GM12878 (cell line): ENCODE measurements at regions not wholly inside any gene's neighbourhood (a gene's known extent, or its start where the extent isn't known, plus 50 kb on each side); places are given as distances from the start of the nearest gene placed in this dataset.

Experiments used
- ATAC-seq: fragments of 200-7000 bp; cut with Tn5 transposase; 3 replicates; pipeline ENCODE4 v1.9.1; 2020; ENCODE audit warnings: mild to moderate bottlenecking, moderate library complexity
- BruUV-seq: library from RNA; stranded (reverse); fragments of 400-500 nt; replicated peaks from 2 replicates; lab custom pipeline; 2021; lab: Mats Ljungman, UMichigan
- CTCF ChIA-PET: fragments of 300-600 bp; sonication (Branson Sonifier 250); formaldehyde crosslinking; extraction: SDS; loops from one replicate; lab custom pipeline; 2021; ENCODE audit warnings: inconsistent platforms; lab: Yijun Ruan, JAX
- POLR2A ChIA-PET: fragments of 350-600 bp; formaldehyde crosslinking; extraction: SDS; loops from one replicate; lab custom pipeline; 2021; ENCODE audit warnings: inconsistent platforms; lab: Charles Lee
- RAD21 ChIA-PET: fragments of 300-600 bp; sonication (Branson Sonifier 250); formaldehyde crosslinking; loops from one replicate; lab custom pipeline; 2023; ENCODE audit warnings: antibody characterized with exemption; ENCODE audit not compliant: unreplicated experiment; lab: Charles Lee
- SMC1A ChIA-PET: fragments of 300-600 bp; sonication (Branson Sonifier 250); formaldehyde crosslinking; loops from one replicate; lab custom pipeline; 2023; ENCODE audit not compliant: unreplicated experiment, uncharacterized antibody; lab: Charles Lee
- DNase-seq: peaks from one replicate; pipeline ENCODE4 v3.0.0-alpha.2; 2011; ENCODE audit warnings: low read depth, low spot score
- FAIRE-seq: peaks from 3 replicates; lab custom pipeline; 2011; peaks lifted over from hg19 to GRCh38; lab: Jason Lieb, UNC
- H2AFZ ChIP-seq: 2 replicates; pipeline ENCODE4 v1.6.0; 2011; ENCODE audit warnings: low read depth, low read length, control low read depth; ENCODE audit not compliant: control insufficient read depth
- H3K27ac ChIP-seq: 2 replicates; pipeline ENCODE4 v1.5.1; 2011; ENCODE audit warnings: control low read depth; ENCODE audit not compliant: control insufficient read depth, insufficient read depth
- H3K27me3 ChIP-seq, 2 experiments: replicated peaks in 1 of 2; 2 replicates each; pipeline versions ENCODE4 v1.6.0 to v1.6.1; 2011; ENCODE audit warnings: low read length in 1 of 2; ENCODE audit not compliant: control insufficient read depth in 2 of 2, insufficient read depth in 2 of 2
- H3K36me3 ChIP-seq, 2 experiments: 2 replicates each; pipeline ENCODE4 v1.5.1; 2011; ENCODE audit warnings: low read length in 1 of 2; ENCODE audit not compliant: control insufficient read depth in 2 of 2, insufficient read depth in 2 of 2
- H3K4me1 ChIP-seq: 2 replicates; pipeline ENCODE4 v1.6.1; 2011; ENCODE audit warnings: mild to moderate bottlenecking, low read length, moderate library complexity, mixed read lengths; ENCODE audit not compliant: control insufficient read depth, insufficient read depth
- H3K4me2 ChIP-seq: 2 replicates; pipeline ENCODE4 v1.6.0; 2011; ENCODE audit warnings: control low read depth; ENCODE audit not compliant: control insufficient read depth, insufficient read depth
- H3K4me3 ChIP-seq: fragments of 200-600 bp; sonication (generic); 2 replicates; pipeline ENCODE4 v1.5.1; 2016
- H3K79me2 ChIP-seq: 2 replicates; pipeline ENCODE4 v1.6.0; 2011; ENCODE audit warnings: low read length; ENCODE audit not compliant: control insufficient read depth, insufficient read depth
- H3K9ac ChIP-seq: 2 replicates; pipeline ENCODE4 v1.8.0; 2011; ENCODE audit warnings: low read length, control low read depth, mixed read lengths; ENCODE audit not compliant: control insufficient read depth, insufficient read depth
- H3K9me3 ChIP-seq: replicated peaks from 3 replicates; pipeline ENCODE4 v1.5.1; 2011; ENCODE audit warnings: mild to moderate bottlenecking, low read length; ENCODE audit not compliant: control insufficient read depth, insufficient read depth
- H4K20me1 ChIP-seq: 2 replicates; pipeline ENCODE4 v1.6.0; 2011; ENCODE audit not compliant: control insufficient read depth, insufficient read depth
- CEBPZ ChIP-seq: fragments of 150-350 bp; IDR thresholded peaks from 2 replicates; pipeline ENCODE4 v1.6.1; 2016; ENCODE audit warnings: low read depth, low read length
- CHD1 ChIP-seq: IDR thresholded peaks from 2 replicates; pipeline ENCODE4 v1.6.1; 2012; ENCODE audit warnings: low read depth, low read length, improper control_type of control experiment
- FOS ChIP-seq: IDR thresholded peaks from 3 replicates; pipeline ENCODE4 v1.6.1; 2011; ENCODE audit warnings: borderline replicate concordance; ENCODE audit not compliant: insufficient read length; ENCODE audit errors: extremely low read depth
- HCFC1 ChIP-seq: fragments of 150-350 bp; IDR thresholded peaks from 2 replicates; pipeline ENCODE4 v1.6.1; 2014; ENCODE audit warnings: low read length
- MLLT1 ChIP-seq: fragments of 450-650 bp; IDR thresholded peaks from 2 replicates; pipeline ENCODE4 v1.6.1; 2016; ENCODE audit warnings: mild to moderate bottlenecking
- MTA2 ChIP-seq: fragments of 450-650 bp; IDR thresholded peaks from 2 replicates; pipeline ENCODE4 v1.6.1; 2016; ENCODE audit warnings: low read depth, mild to moderate bottlenecking, moderate library complexity
- NR2F1 ChIP-seq: fragments of 450-650 bp; conservative IDR thresholded peaks from 2 replicates; pipeline ENCODE4 v1.6.1; 2017; ENCODE audit warnings: mild to moderate bottlenecking
- RAD21 ChIP-seq: IDR thresholded peaks from 2 replicates; pipeline ENCODE4 v1.6.1; 2011; ENCODE audit warnings: mild to moderate bottlenecking, low read depth, low read length, moderate library complexity; ENCODE audit not compliant: insufficient read depth
- RB1 ChIP-seq: fragments of 450-650 bp; formaldehyde crosslinking; IDR thresholded peaks from 2 replicates; pipeline ENCODE4 v1.6.1; 2017; ENCODE audit warnings: mild to moderate bottlenecking, borderline replicate concordance
- SIX5 ChIP-seq: IDR thresholded peaks from 2 replicates; pipeline ENCODE4 v1.6.1; 2011; ENCODE audit warnings: mild to moderate bottlenecking, low read depth, low read length, moderate library complexity; ENCODE audit not compliant: severe bottlenecking
- STAT1 ChIP-seq: fragments of 450-650 bp; conservative IDR thresholded peaks from 2 replicates; pipeline ENCODE4 v1.6.1; 2014; ENCODE audit warnings: antibody characterized with exemption, mild to moderate bottlenecking
- ZNF592 ChIP-seq: fragments of 450-650 bp; IDR thresholded peaks from 2 replicates; pipeline ENCODE4 v1.6.1; 2017; ENCODE audit warnings: mild to moderate bottlenecking, moderate library complexity
- WGBS: methylation state at CpG from one replicate; pipeline ENCODE4 v1.1.6; 2016; ENCODE audit warnings: low lambda C conversion rate; ENCODE audit not compliant: insufficient replicate concordance, insufficient coverage; ENCODE audit errors: missing lambda C conversion rate; 5-methylcytosine and 5-hydroxymethylcytosine counted together
- in situ Hi-C: fragments of 300-500 bp; cut with MboI; formaldehyde crosslinking; loops from 9 replicates; pipeline ENCODE4 v1.14.3; 2018; ENCODE audit warnings: mixed read lengths
- intact Hi-C: fragments of 100-400 bp; cut with micrococcal nuclease; formaldehyde crosslinking; loops from one replicate; pipeline ENCODE4 v1.14.2; 2022; ENCODE audit not compliant: unreplicated experiment
- TF ChIP-seq, protein P1 (sequence below): fragments of 150-350 bp; IDR thresholded peaks from 2 replicates; pipeline ENCODE4 v1.6.1; 2014; ENCODE audit warnings: mild to moderate bottlenecking, low read depth, low read length

DNA sequence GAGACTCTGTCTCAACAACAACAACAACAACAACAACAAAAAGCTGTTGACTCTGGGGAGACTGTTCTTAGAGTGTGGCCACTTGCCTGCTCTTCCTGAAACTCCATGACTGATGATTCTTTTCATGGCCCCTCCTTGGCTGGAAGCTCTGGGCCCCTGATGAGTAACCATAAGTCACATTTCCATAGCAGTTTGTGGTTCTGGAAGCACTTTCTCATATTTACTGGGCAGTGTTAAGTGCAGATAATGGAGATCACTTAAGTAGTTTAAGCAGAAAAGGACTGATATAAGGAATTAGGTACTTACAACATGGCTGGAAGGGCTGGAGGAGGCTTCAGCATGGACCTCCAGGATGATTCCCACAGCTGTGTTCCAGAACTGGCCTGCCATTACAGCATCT is 147.3 kb upstream of the DLX2 start (continued):
- TF ChIP-seq MLLT1 (no peak), CHD1 (no peak)

DNA sequence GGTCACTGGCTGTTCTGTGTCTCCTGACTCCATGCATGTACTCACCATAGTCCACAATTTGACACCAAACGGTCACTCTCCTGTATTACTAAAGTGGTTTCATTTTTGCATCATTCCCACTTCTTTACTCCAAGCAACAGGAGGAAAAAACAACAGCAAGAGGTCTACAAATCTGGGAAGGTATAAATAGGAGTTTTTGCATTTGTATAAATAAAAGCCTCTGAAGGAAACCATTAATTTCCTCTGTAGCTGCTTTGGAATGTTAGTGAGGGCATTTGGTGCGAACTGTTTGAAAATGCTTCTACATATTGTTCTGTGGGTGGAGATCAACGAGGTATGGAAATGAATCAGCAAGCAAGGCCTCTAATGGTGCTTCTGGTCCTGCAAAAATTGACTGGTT is 148.5 kb upstream of the DLX2 start:
- H3K36me3 ChIP-seq: no peaks in the 10 kb centered on the region
- in situ Hi-C loops: no loop called here
- H4K20me1 ChIP-seq: no peaks in the 10 kb centered on the region
- H3K4me1 ChIP-seq: no peaks in the 10 kb centered on the region
- 0% methylated on average over 3 of the region's 3 CpGs for WGBS
- ChIA-PET CTCF (no interaction called here), POLR2A (no interaction called here), RAD21 (no interaction called here), SMC1A (no interaction called here)
- DNase-seq: no peak
- H3K4me2 ChIP-seq: no peak overlapping the region
- H3K9ac ChIP-seq: no peak overlapping the region
- H3K27me3 ChIP-seq: no peaks in the 10 kb centered on the region
- no peaks in the 10 kb centered on the region for H3K9me3 ChIP-seq
- H2AFZ ChIP-seq: no peak overlapping the region
- FAIRE-seq: no peak
- no peak overlapping the region for H3K4me3 ChIP-seq
- H3K27ac ChIP-seq: no peak overlapping the region
- no TSS peak for BruUV-seq
- intact Hi-C loops: no loop called here
- no peak for ATAC-seq
- no peaks in the 10 kb centered on the region for H3K79me2 ChIP-seq
- TF ChIP-seq STAT1 (no peak), MTA2 (no peak), RAD21 (no peak), RB1 (no peak), HCFC1 (no peak), SIX5 (no peak), NR2F1 (no peak), ZNF592 (no peak), FOS (no peak), CEBPZ (no peak)
- TF ChIP-seq, protein P1, sequence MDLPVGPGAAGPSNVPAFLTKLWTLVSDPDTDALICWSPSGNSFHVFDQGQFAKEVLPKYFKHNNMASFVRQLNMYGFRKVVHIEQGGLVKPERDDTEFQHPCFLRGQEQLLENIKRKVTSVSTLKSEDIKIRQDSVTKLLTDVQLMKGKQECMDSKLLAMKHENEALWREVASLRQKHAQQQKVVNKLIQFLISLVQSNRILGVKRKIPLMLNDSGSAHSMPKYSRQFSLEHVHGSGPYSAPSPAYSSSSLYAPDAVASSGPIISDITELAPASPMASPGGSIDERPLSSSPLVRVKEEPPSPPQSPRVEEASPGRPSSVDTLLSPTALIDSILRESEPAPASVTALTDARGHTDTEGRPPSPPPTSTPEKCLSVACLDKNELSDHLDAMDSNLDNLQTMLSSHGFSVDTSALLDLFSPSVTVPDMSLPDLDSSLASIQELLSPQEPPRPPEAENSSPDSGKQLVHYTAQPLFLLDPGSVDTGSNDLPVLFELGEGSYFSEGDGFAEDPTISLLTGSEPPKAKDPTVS: no peak
